NCI-H82 (cell line): ENCODE measurements at regions not wholly inside any gene's neighbourhood (a gene's known extent, or its start where the extent isn't known, plus 50 kb on each side); places are given as distances from the start of the nearest gene placed in this dataset.
"Not testable (repeated sequence)": the region's sequence is repeated elsewhere in the genome, so short reads cannot be mapped to it uniquely, and the experiment has no call there.

Experiments used
- DNase-seq: peaks from one replicate; lab custom pipeline; 2025; lab: John Stamatoyannopoulos, UW

GRCh38 chr9:78438211-78438610 lies 141.3 kb downstream of the PSAT1 start:
- DNase-seq: peak; percentile 93

- DNase-seq: peak; percentile 32
These were observed 141.9 kb downstream of the PSAT1 start for GRCh38 chr9:78438780-78439179.

GRCh38 chr9:78439190-78439865 lies 142.4 kb downstream of the PSAT1 start:
- DNase-seq: peak; percentile 90

GRCh38 chr9:78439866-78440830 lies 143.2 kb downstream of the PSAT1 start:
- peak; percentile 26 for DNase-seq

- no peak for DNase-seq
These were observed 144.5 kb downstream of the PSAT1 start for GRCh38 chr9:78441396-78441795.

- no peak for DNase-seq
These were observed 145.0 kb downstream of the PSAT1 start for GRCh38 chr9:78441822-78442431.

GRCh38 chr9:78442577-78442976 lies 145.7 kb downstream of the PSAT1 start:
- not testable (repeated sequence) for DNase-seq

- no peak for DNase-seq
These were observed 147.0 kb downstream of the PSAT1 start for GRCh38 chr9:78443946-78444345.

- no peak for DNase-seq
These were observed 152.2 kb downstream of the PSAT1 start for GRCh38 chr9:78448960-78449673.

- no peak for DNase-seq
These were observed 156.5 kb downstream of the PSAT1 start for GRCh38 chr9:78453450-78453849.

- DNase-seq: no peak
These were observed 165.7 kb downstream of the PSAT1 start for GRCh38 chr9:78462611-78463010.

GRCh38 chr9:78463750-78464149 lies 166.8 kb downstream of the PSAT1 start:
- no peak for DNase-seq

- peak; percentile 60 for DNase-seq
These were observed 171.3 kb downstream of the PSAT1 start for GRCh38 chr9:78468231-78468630.

- no peak for DNase-seq
These were observed 172.2 kb downstream of the PSAT1 start for GRCh38 chr9:78468974-78469576.

GRCh38 chr9:78470216-78470615 lies 173.3 kb downstream of the PSAT1 start:
- DNase-seq: no peak

GRCh38 chr9:78470741-78471140 lies 173.8 kb downstream of the PSAT1 start:
- DNase-seq: no peak

- DNase-seq: peak; percentile 31
These were observed 175.2 kb downstream of the PSAT1 start for GRCh38 chr9:78472111-78472510.

GRCh38 chr9:78479441-78479840 lies 182.5 kb downstream of the PSAT1 start:
- no peak for DNase-seq

GRCh38 chr9:78486661-78487060 lies 189.7 kb downstream of the PSAT1 start:
- DNase-seq: no peak

- peak; percentile 45 for DNase-seq
These were observed 193.3 kb downstream of the PSAT1 start for GRCh38 chr9:78490231-78490630.

GRCh38 chr9:78491402-78491801 lies 194.5 kb downstream of the PSAT1 start:
- DNase-seq: no peak
